Smooth muscle cell of the brain vasculature (primary cell): ENCODE measurements at regions not wholly inside any gene's neighbourhood (a gene's known extent, or its start where the extent isn't known, plus 50 kb on each side); places are given as distances from the start of the nearest gene placed in this dataset.
"Not testable (repeated sequence)": the region's sequence is repeated elsewhere in the genome, so short reads cannot be mapped to it uniquely, and the experiment has no call there.

Experiments used
- DNase-seq: peaks from one replicate; pipeline ENCODE4 v3.0.0-alpha.2; 2012; ENCODE audit warnings: low read depth, low spot score

GRCh38 chr3:13195374-13195773, 122.1 kb upstream of the IQSEC1 start:
- no peak for DNase-seq

- DNase-seq, result no peak
These were observed 121.3 kb upstream of the IQSEC1 start for GRCh38 chr3:13194285-13195209.

GRCh38 chr3:13193320-13194284, 120.4 kb upstream of the IQSEC1 start:
- DNase-seq, result no peak

- no peak for DNase-seq
These were observed 119.4 kb upstream of the IQSEC1 start for GRCh38 chr3:13192471-13193213.

GRCh38 chr3:13191016-13191415, 117.8 kb upstream of the IQSEC1 start:
- DNase-seq, result no peak

GRCh38 chr3:13190378-13190765, 117.1 kb upstream of the IQSEC1 start:
- DNase-seq, result no peak

- DNase-seq, result no peak
These were observed 116.6 kb upstream of the IQSEC1 start for GRCh38 chr3:13189639-13190377.

- DNase-seq, result no peak
These were observed 115.7 kb upstream of the IQSEC1 start for GRCh38 chr3:13188975-13189374.

GRCh38 chr3:13188181-13188779, 115.1 kb upstream of the IQSEC1 start:
- no peak for DNase-seq

- DNase-seq, result no peak
These were observed 114.4 kb upstream of the IQSEC1 start for GRCh38 chr3:13187593-13187992.

GRCh38 chr3:13186435-13186815, 113.2 kb upstream of the IQSEC1 start:
- no peak for DNase-seq

- no peak for DNase-seq
These were observed 112.7 kb upstream of the IQSEC1 start for GRCh38 chr3:13185737-13186434.

GRCh38 chr3:13179582-13180210, 106.5 kb upstream of the IQSEC1 start:
- not testable (repeated sequence) for DNase-seq

GRCh38 chr3:13179181-13179580, 106.0 kb upstream of the IQSEC1 start:
- DNase-seq, result no peak

GRCh38 chr3:13178107-13178506, 104.9 kb upstream of the IQSEC1 start:
- no peak for DNase-seq

- DNase-seq, result no peak
These were observed 104.4 kb upstream of the IQSEC1 start for GRCh38 chr3:13177641-13178040.

- DNase-seq, result no peak
These were observed 104.0 kb upstream of the IQSEC1 start for GRCh38 chr3:13177236-13177635.

GRCh38 chr3:13176445-13176844, 103.2 kb upstream of the IQSEC1 start:
- no peak for DNase-seq

- DNase-seq, result no peak
These were observed 101.5 kb upstream of the IQSEC1 start for GRCh38 chr3:13174803-13175135.
